ENCODE measurements at regions not wholly inside any gene's neighbourhood (a gene's known extent, or its start where the extent isn't known, plus 50 kb on each side); places are given as distances from the start of the nearest gene placed in this dataset.
"Not testable (repeated sequence)": the region's sequence is repeated elsewhere in the genome, so short reads cannot be mapped to it uniquely, and the experiment has no call there.

GRCh38 chr1:99551812-99552614 lies 93.9 kb upstream of the PALMD start:
- no CpG with 5 or more reads among the region's 2 CpGs for WGBS (ENCODE audit: insufficient coverage, insufficient read length)
- no peak for DNase-seq (ENCODE audit: low read depth, low spot score)
- no peak overlapping the region for H3K4me3 ChIP-seq (ENCODE audit: low read length)

GRCh38 chr1:99553301-99553700 lies 92.6 kb upstream of the PALMD start:
- no CpG with 5 or more reads among the region's 1 CpG for WGBS (ENCODE audit: insufficient coverage, insufficient read length)
- Histone ChIP-seq H3K27ac (ENCODE audit: low read length) (no peak overlapping the region), H3K27me3 (ENCODE audit: control insufficient read depth, insufficient read depth, low read length) (no peaks in the 10 kb centered on the region), H3K4me1 (ENCODE audit: control insufficient read depth, insufficient read depth, low read length) (no peaks in the 10 kb centered on the region), H3K4me3 (ENCODE audit: low read length) (no peak overlapping the region), H3K9me3 (ENCODE audit: control insufficient read depth, insufficient read depth, low read length) (no peaks in the 10 kb centered on the region), H3K36me3 (ENCODE audit: control insufficient read depth, insufficient read depth, low read length) (no peaks in the 10 kb centered on the region)
- DNase-seq (ENCODE audit: low read depth, low spot score), result no peak

More at GRCh38 chr1:99551812-99552614, 93.9 kb upstream of the PALMD start:
- Histone ChIP-seq H3K27me3 (ENCODE audit: control insufficient read depth, insufficient read depth, low read length) (no peaks in the 10 kb centered on the region), H3K27ac (ENCODE audit: low read length) (no peak overlapping the region), H3K36me3 (ENCODE audit: control insufficient read depth, insufficient read depth, low read length) (no peaks in the 10 kb centered on the region), H3K9me3 (ENCODE audit: control insufficient read depth, insufficient read depth, low read length) (no peaks in the 10 kb centered on the region), H3K4me1 (ENCODE audit: control insufficient read depth, insufficient read depth, low read length) (no peaks in the 10 kb centered on the region)

GRCh38 chr1:99553819-99554218 lies 92.1 kb upstream of the PALMD start:
- not testable (repeated sequence) for H3K4me1 ChIP-seq (ENCODE audit: control insufficient read depth, insufficient read depth, low read length); H3K9me3 ChIP-seq (ENCODE audit: control insufficient read depth, insufficient read depth, low read length); H3K36me3 ChIP-seq (ENCODE audit: control insufficient read depth, insufficient read depth, low read length); DNase-seq (ENCODE audit: low read depth, low spot score); H3K4me3 ChIP-seq (ENCODE audit: low read length); H3K27ac ChIP-seq (ENCODE audit: low read length); H3K27me3 ChIP-seq (ENCODE audit: control insufficient read depth, insufficient read depth, low read length)
- WGBS (ENCODE audit: insufficient coverage, insufficient read length), result no CpG with 5 or more reads among the region's 3 CpGs

- no peaks in the 10 kb centered on the region for H3K9me3 ChIP-seq (ENCODE audit: control insufficient read depth, insufficient read depth, low read length)
- H3K4me3 ChIP-seq (ENCODE audit: low read length), result no peak overlapping the region
- no peak overlapping the region for H3K27ac ChIP-seq (ENCODE audit: low read length)
- H3K27me3 ChIP-seq (ENCODE audit: control insufficient read depth, insufficient read depth, low read length), result no peaks in the 10 kb centered on the region
- H3K4me1 ChIP-seq (ENCODE audit: control insufficient read depth, insufficient read depth, low read length), result no peaks in the 10 kb centered on the region
- no peak for DNase-seq (ENCODE audit: low read depth, low spot score)
- no peaks in the 10 kb centered on the region for H3K36me3 ChIP-seq (ENCODE audit: control insufficient read depth, insufficient read depth, low read length)
- WGBS (ENCODE audit: insufficient coverage, insufficient read length), result no CpG with 5 or more reads among the region's 2 CpGs
Observed at GRCh38 chr1:99554727-99555126, 91.2 kb upstream of the PALMD start.

GRCh38 chr1:99557546-99558202 lies 88.2 kb upstream of the PALMD start:
- Histone ChIP-seq H3K27me3 (ENCODE audit: control insufficient read depth, insufficient read depth, low read length) (no peaks in the 10 kb centered on the region), H3K4me1 (ENCODE audit: control insufficient read depth, insufficient read depth, low read length) (no peaks in the 10 kb centered on the region), H3K27ac (ENCODE audit: low read length) (no peak overlapping the region), H3K4me3 (ENCODE audit: low read length) (no peak overlapping the region), H3K9me3 (ENCODE audit: control insufficient read depth, insufficient read depth, low read length) (no peaks in the 10 kb centered on the region), H3K36me3 (ENCODE audit: control insufficient read depth, insufficient read depth, low read length) (no peaks in the 10 kb centered on the region)
- no CpG with 5 or more reads among the region's 3 CpGs for WGBS (ENCODE audit: insufficient coverage, insufficient read length)
- DNase-seq (ENCODE audit: low read depth, low spot score), result no peak

- no peaks in the 10 kb centered on the region for H3K4me1 ChIP-seq (ENCODE audit: control insufficient read depth, insufficient read depth, low read length)
Observed at GRCh38 chr1:99559166-99559565, 86.7 kb upstream of the PALMD start.

GRCh38 chr1:99560207-99561040 lies 85.5 kb upstream of the PALMD start:
- no CpG with 5 or more reads among the region's 3 CpGs for WGBS (ENCODE audit: insufficient coverage, insufficient read length)
- Histone ChIP-seq H3K9me3 (ENCODE audit: control insufficient read depth, insufficient read depth, low read length) (no peaks in the 10 kb centered on the region), H3K27ac (ENCODE audit: low read length) (no peak overlapping the region), H3K36me3 (ENCODE audit: control insufficient read depth, insufficient read depth, low read length) (no peaks in the 10 kb centered on the region), H3K4me1 (ENCODE audit: control insufficient read depth, insufficient read depth, low read length) (no peaks in the 10 kb centered on the region), H3K27me3 (ENCODE audit: control insufficient read depth, insufficient read depth, low read length) (no peaks in the 10 kb centered on the region), H3K4me3 (ENCODE audit: low read length) (no peak overlapping the region)
- no peak for DNase-seq (ENCODE audit: low read depth, low spot score)

More at GRCh38 chr1:99559166-99559565, 86.7 kb upstream of the PALMD start:
- WGBS (ENCODE audit: insufficient coverage, insufficient read length), result no CpG with 5 or more reads among the region's 2 CpGs
- no peak for DNase-seq (ENCODE audit: low read depth, low spot score)
- no peaks in the 10 kb centered on the region for H3K36me3 ChIP-seq (ENCODE audit: control insufficient read depth, insufficient read depth, low read length)
- H3K9me3 ChIP-seq (ENCODE audit: control insufficient read depth, insufficient read depth, low read length), result no peaks in the 10 kb centered on the region
- H3K4me3 ChIP-seq (ENCODE audit: low read length), result no peak overlapping the region
- no peaks in the 10 kb centered on the region for H3K27me3 ChIP-seq (ENCODE audit: control insufficient read depth, insufficient read depth, low read length)
- H3K27ac ChIP-seq (ENCODE audit: low read length), result no peak overlapping the region

GRCh38 chr1:99561952-99562351 lies 84.0 kb upstream of the PALMD start:
- H3K27ac ChIP-seq (ENCODE audit: low read length), result no peak overlapping the region
- H3K27me3 ChIP-seq (ENCODE audit: control insufficient read depth, insufficient read depth, low read length), result no peaks in the 10 kb centered on the region
- no CpG with 5 or more reads among the region's 6 CpGs for WGBS (ENCODE audit: insufficient coverage, insufficient read length)
- H3K9me3 ChIP-seq (ENCODE audit: control insufficient read depth, insufficient read depth, low read length), result no peaks in the 10 kb centered on the region
- DNase-seq (ENCODE audit: low read depth, low spot score), result no peak
- no peaks in the 10 kb centered on the region for H3K36me3 ChIP-seq (ENCODE audit: control insufficient read depth, insufficient read depth, low read length)
- no peaks in the 10 kb centered on the region for H3K4me1 ChIP-seq (ENCODE audit: control insufficient read depth, insufficient read depth, low read length)
- no peak overlapping the region for H3K4me3 ChIP-seq (ENCODE audit: low read length)

- WGBS (ENCODE audit: insufficient coverage, insufficient read length), result no CpG with 5 or more reads among the region's 1 CpG
- H3K36me3 ChIP-seq (ENCODE audit: control insufficient read depth, insufficient read depth, low read length), result no peaks in the 10 kb centered on the region
- no peak overlapping the region for H3K27ac ChIP-seq (ENCODE audit: low read length)
- H3K4me1 ChIP-seq (ENCODE audit: control insufficient read depth, insufficient read depth, low read length), result no peaks in the 10 kb centered on the region
- H3K27me3 ChIP-seq (ENCODE audit: control insufficient read depth, insufficient read depth, low read length), result no peaks in the 10 kb centered on the region
- no peak overlapping the region for H3K4me3 ChIP-seq (ENCODE audit: low read length)
- H3K9me3 ChIP-seq (ENCODE audit: control insufficient read depth, insufficient read depth, low read length), result no peaks in the 10 kb centered on the region
- DNase-seq (ENCODE audit: low read depth, low spot score), result no peak
Observed at GRCh38 chr1:99565606-99566289, 80.2 kb upstream of the PALMD start.

Data from iPS DF 6.9 (cell line).